ENCODE measurements at regions not wholly inside any gene's neighbourhood (a gene's known extent, or its start where the extent isn't known, plus 50 kb on each side); places are given as distances from the start of the nearest gene placed in this dataset.
A peak's percentile ranks its signal among the peaks of the same experiment; 100 is the strongest.

- no peak for DNase-seq
Observed at GRCh38 chr3:27945229-27945628, 223.1 kb upstream of the EOMES start.

- peak; percentile 70 for DNase-seq
Observed at GRCh38 chr3:27960133-27960532, 238.0 kb upstream of the EOMES start.

GRCh38 chr3:27963519-27963918, 241.4 kb upstream of the EOMES start:
- no peak for DNase-seq

- no peak for DNase-seq
Observed at GRCh38 chr3:27971600-27971999, 249.5 kb upstream of the EOMES start.

GRCh38 chr3:27976933-27977332, 254.8 kb upstream of the EOMES start:
- DNase-seq, result peak; percentile 21

- DNase-seq, result no peak
Observed at GRCh38 chr3:27978440-27978839, 256.3 kb upstream of the EOMES start.

GRCh38 chr3:27985369-27986035, 255.9 kb upstream of the CMC1 start:
- peak; percentile 4 for DNase-seq

- no peak for DNase-seq
Observed at GRCh38 chr3:27986234-27986879, 255.1 kb upstream of the CMC1 start.

GRCh38 chr3:27990324-27990723, 251.1 kb upstream of the CMC1 start:
- no peak for DNase-seq

- no peak for DNase-seq
Observed at GRCh38 chr3:27990837-27991236, 250.6 kb upstream of the CMC1 start.

GRCh38 chr3:27993051-27993450, 248.4 kb upstream of the CMC1 start:
- no peak for DNase-seq

- no peak for DNase-seq
Observed at GRCh38 chr3:28000608-28001007, 240.8 kb upstream of the CMC1 start.

- DNase-seq, result no peak
Observed at GRCh38 chr3:28008235-28008634, 233.2 kb upstream of the CMC1 start.

- DNase-seq, result no peak
Observed at GRCh38 chr3:28012830-28013229, 228.6 kb upstream of the CMC1 start.

GRCh38 chr3:28013864-28014473, 227.4 kb upstream of the CMC1 start:
- DNase-seq, result no peak

GRCh38 chr3:28018925-28019718, 222.3 kb upstream of the CMC1 start:
- no peak for DNase-seq

GRCh38 chr3:28019740-28020139, 221.7 kb upstream of the CMC1 start:
- DNase-seq, result no peak

- DNase-seq, result no peak
Observed at GRCh38 chr3:28022916-28023315, 218.5 kb upstream of the CMC1 start.

- DNase-seq, result no peak
Observed at GRCh38 chr3:28028554-28028953, 212.9 kb upstream of the CMC1 start.

GRCh38 chr3:28033059-28033784, 208.2 kb upstream of the CMC1 start:
- DNase-seq, result no peak

GRCh38 chr3:28036599-28037575, 204.5 kb upstream of the CMC1 start:
- DNase-seq, result no peak
